GM12878 (cell line): ENCODE measurements at regions not wholly inside any gene's neighbourhood (a gene's known extent, or its start where the extent isn't known, plus 50 kb on each side); places are given as distances from the start of the nearest gene placed in this dataset.

ENCODE experiments used
- ATAC-seq: fragments of 200-7000 bp; cut with Tn5 transposase; 3 replicates; pipeline ENCODE4 v1.9.1; 2020; ENCODE audit warnings: mild to moderate bottlenecking, moderate library complexity
- BruUV-seq: library from RNA; stranded (reverse); fragments of 400-500 nt; replicated peaks from 2 replicates; lab custom pipeline; 2021; lab: Mats Ljungman, UMichigan
- CTCF ChIA-PET: fragments of 300-600 bp; sonication (Branson Sonifier 250); formaldehyde crosslinking; extraction: SDS; loops from one replicate; lab custom pipeline; 2021; ENCODE audit warnings: inconsistent platforms; lab: Yijun Ruan, JAX
- POLR2A ChIA-PET: fragments of 350-600 bp; formaldehyde crosslinking; extraction: SDS; loops from one replicate; lab custom pipeline; 2021; ENCODE audit warnings: inconsistent platforms; lab: Charles Lee
- RAD21 ChIA-PET: fragments of 300-600 bp; sonication (Branson Sonifier 250); formaldehyde crosslinking; loops from one replicate; lab custom pipeline; 2023; ENCODE audit warnings: antibody characterized with exemption; ENCODE audit not compliant: unreplicated experiment; lab: Charles Lee
- SMC1A ChIA-PET: fragments of 300-600 bp; sonication (Branson Sonifier 250); formaldehyde crosslinking; loops from one replicate; lab custom pipeline; 2023; ENCODE audit not compliant: unreplicated experiment, uncharacterized antibody; lab: Charles Lee
- DNase-seq: peaks from one replicate; pipeline ENCODE4 v3.0.0-alpha.2; 2011; ENCODE audit warnings: low read depth, low spot score
- FAIRE-seq: peaks from 3 replicates; lab custom pipeline; 2011; peaks lifted over from hg19 to GRCh38; lab: Jason Lieb, UNC
- H2AFZ ChIP-seq: 2 replicates; pipeline ENCODE4 v1.6.0; 2011; ENCODE audit warnings: low read depth, low read length, control low read depth; ENCODE audit not compliant: control insufficient read depth
- H3K27ac ChIP-seq: 2 replicates; pipeline ENCODE4 v1.5.1; 2011; ENCODE audit warnings: control low read depth; ENCODE audit not compliant: control insufficient read depth, insufficient read depth
- H3K27me3 ChIP-seq, 2 experiments: replicated peaks in 1 of 2; 2 replicates each; pipeline versions ENCODE4 v1.6.0 to v1.6.1; 2011; ENCODE audit warnings: low read length in 1 of 2; ENCODE audit not compliant: control insufficient read depth in 2 of 2, insufficient read depth in 2 of 2
- H3K36me3 ChIP-seq, 2 experiments: 2 replicates each; pipeline ENCODE4 v1.5.1; 2011; ENCODE audit warnings: low read length in 1 of 2; ENCODE audit not compliant: control insufficient read depth in 2 of 2, insufficient read depth in 2 of 2
- H3K4me1 ChIP-seq: 2 replicates; pipeline ENCODE4 v1.6.1; 2011; ENCODE audit warnings: mild to moderate bottlenecking, low read length, moderate library complexity, mixed read lengths; ENCODE audit not compliant: control insufficient read depth, insufficient read depth
- H3K4me2 ChIP-seq: 2 replicates; pipeline ENCODE4 v1.6.0; 2011; ENCODE audit warnings: control low read depth; ENCODE audit not compliant: control insufficient read depth, insufficient read depth
- H3K4me3 ChIP-seq: fragments of 200-600 bp; sonication (generic); 2 replicates; pipeline ENCODE4 v1.5.1; 2016
- H3K79me2 ChIP-seq: 2 replicates; pipeline ENCODE4 v1.6.0; 2011; ENCODE audit warnings: low read length; ENCODE audit not compliant: control insufficient read depth, insufficient read depth
- H3K9ac ChIP-seq: 2 replicates; pipeline ENCODE4 v1.8.0; 2011; ENCODE audit warnings: low read length, control low read depth, mixed read lengths; ENCODE audit not compliant: control insufficient read depth, insufficient read depth
- H3K9me3 ChIP-seq: replicated peaks from 3 replicates; pipeline ENCODE4 v1.5.1; 2011; ENCODE audit warnings: mild to moderate bottlenecking, low read length; ENCODE audit not compliant: control insufficient read depth, insufficient read depth
- H4K20me1 ChIP-seq: 2 replicates; pipeline ENCODE4 v1.6.0; 2011; ENCODE audit not compliant: control insufficient read depth, insufficient read depth
- CUX1 ChIP-seq: IDR thresholded peaks from 2 replicates; pipeline ENCODE4 v1.6.1; 2012; ENCODE audit warnings: improper control_type of control experiment, low read depth, low read length; ENCODE audit not compliant: insufficient replicate concordance
- HSF1 ChIP-seq: fragments of 150-350 bp; IDR thresholded peaks from 2 replicates; pipeline ENCODE4 v1.6.1; 2014; ENCODE audit warnings: mild to moderate bottlenecking, low read depth, low read length
- IRF4 ChIP-seq: IDR thresholded peaks from 2 replicates; pipeline ENCODE4 v1.6.1; 2011; ENCODE audit warnings: low read depth, low read length
- JUNB ChIP-seq: IDR thresholded peaks from 2 replicates; pipeline ENCODE4 v1.6.1; 2016; ENCODE audit warnings: antibody characterized with exemption, mild to moderate bottlenecking
- SUZ12 ChIP-seq: fragments of 200-600 bp; sonication (generic); IDR thresholded peaks from one replicate; pipeline ENCODE4 v1.6.1; 2018; ENCODE audit warnings: antibody characterized with exemption, mild to moderate bottlenecking; ENCODE audit not compliant: unreplicated experiment
- WGBS: methylation state at CpG from one replicate; pipeline ENCODE4 v1.1.6; 2016; ENCODE audit warnings: low lambda C conversion rate; ENCODE audit not compliant: insufficient replicate concordance, insufficient coverage; ENCODE audit errors: missing lambda C conversion rate; 5-methylcytosine and 5-hydroxymethylcytosine counted together
- in situ Hi-C: fragments of 300-500 bp; cut with MboI; formaldehyde crosslinking; loops from 9 replicates; pipeline ENCODE4 v1.14.3; 2018; ENCODE audit warnings: mixed read lengths
- intact Hi-C: fragments of 100-400 bp; cut with micrococcal nuclease; formaldehyde crosslinking; loops from one replicate; pipeline ENCODE4 v1.14.2; 2022; ENCODE audit not compliant: unreplicated experiment

- Histone ChIP-seq H3K9ac (no peak overlapping the region), H3K4me2 (no peak overlapping the region), H3K79me2 (no peaks in the 10 kb centered on the region), H3K4me3 (no peak overlapping the region)
- POLR2A ChIA-PET: no interaction called here
- TF ChIP-seq HSF1 (no peak), SUZ12 (no peak), JUNB (no peak), CUX1 (no peak), IRF4 (no peak)
- TF ChIP-seq, all 136 proteins: peak for 0
- ChIA-PET SMC1A (no interaction called here), CTCF (no interaction called here), RAD21 (interaction anchor here (0.6 kb wide), 1 partner anchor 418 kb away, joined by 4 read pairs; no protein-coding TSS in a partner anchor)
- Histone ChIP-seq H3K36me3 (no peaks in the 10 kb centered on the region), H3K9me3 (no peaks in the 10 kb centered on the region), H4K20me1 (no peaks in the 10 kb centered on the region), H3K27ac (no peak overlapping the region), H3K27me3 (no peaks in the 10 kb centered on the region), H3K4me1 (no peaks in the 10 kb centered on the region), H2AFZ (no peak overlapping the region)
- no TSS peak for BruUV-seq
- FAIRE-seq (no peak), DNase-seq (no peak), ATAC-seq (no peak)
- WGBS: 24% methylated on average over 12 of the region's 12 CpGs
- intact Hi-C loops: no loop called here
- in situ Hi-C loops: no loop called here
Observed at GRCh38 chr9:16343249-16344237, 526.9 kb downstream of the BNC2 start.
